OCI-LY1 (cell line): ENCODE measurements at regions not wholly inside any gene's neighbourhood (a gene's known extent, or its start where the extent isn't known, plus 50 kb on each side); places are given as distances from the start of the nearest gene placed in this dataset.

ENCODE experiments used
- CTCF ChIP-seq: fragments of 200-600 bp; sonication (generic), shearing (Covaris generic); IDR thresholded peaks from 2 replicates; pipeline ENCODE4 v1.5.1; 2017; ENCODE audit warnings: mild to moderate bottlenecking, antibody characterized with exemption, low read length, moderate library complexity, mixed read lengths
- EZH2 ChIP-seq: fragments of 200-600 bp; sonication (generic), shearing (Covaris generic); IDR thresholded peaks from 2 replicates; pipeline ENCODE4 v1.8.0; 2017; ENCODE audit warnings: borderline replicate concordance, mixed run types, mild to moderate bottlenecking, antibody characterized with exemption, low read length, moderate library complexity, mixed read lengths

- TF ChIP-seq CTCF (no peak), EZH2 (no peak)
Measured at GRCh38 chr1:14255233-14255632, 343.3 kb upstream of the KAZN start.
